ENCODE measurements at regions not wholly inside any gene's neighbourhood (a gene's known extent, or its start where the extent isn't known, plus 50 kb on each side); places are given as distances from the start of the nearest gene placed in this dataset.

DNA sequence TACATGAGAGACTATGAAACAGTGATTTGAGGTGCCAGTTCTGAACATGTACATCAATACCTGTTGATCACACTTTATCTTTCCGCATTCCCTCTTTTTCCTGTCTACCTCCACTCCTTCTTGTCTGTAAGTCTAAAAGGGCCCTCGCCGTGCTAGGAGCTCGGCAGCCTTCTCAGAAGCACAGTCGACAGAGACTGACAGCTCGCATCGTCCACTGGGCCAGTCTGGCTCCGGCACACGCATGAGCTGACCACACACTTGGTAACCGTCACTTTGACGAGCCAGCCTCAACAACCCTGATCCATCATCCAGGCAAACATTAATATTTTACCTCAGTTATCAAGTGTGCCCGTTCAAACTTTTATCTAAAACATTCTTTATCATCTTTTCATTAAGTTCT is 265.3 kb downstream of the TFAP2A start:
- Histone ChIP-seq H3K27me3 (ENCODE audit: insufficient read depth, low read length) (no peaks in the 10 kb centered on the region), H3K36me3 (ENCODE audit: insufficient read depth, low read length) (no peaks in the 10 kb centered on the region), H3K9me3 (ENCODE audit: insufficient read depth, low read depth, low read length) (no peaks in the 10 kb centered on the region), H3K27ac (ENCODE audit: low read depth, low read length) (no peak overlapping the region), H2AFZ (ENCODE audit: low read depth, low read length) (no peak overlapping the region), H3K79me2 (ENCODE audit: insufficient read depth, low read length) (no peaks in the 10 kb centered on the region), H3K4me3 (ENCODE audit: insufficient read depth, low read depth, low read length) (no peak overlapping the region), H3K4me1 (ENCODE audit: insufficient read depth, low read length) (no peaks in the 10 kb centered on the region), H4K20me1 (ENCODE audit: insufficient read depth, low read length) (no peaks in the 10 kb centered on the region), H3K4me2 (ENCODE audit: low read length) (no peak overlapping the region), H3K9ac (ENCODE audit: low read length) (no peak overlapping the region)
- FAIRE-seq (no peak), DNase-seq (ENCODE audit: low read depth) (no peak)
- TF ChIP-seq CTCF (IDR thresholded peaks at IDR 0.05; ENCODE audit: insufficient read depth, low read depth, low read length) (no peak), EZH2 (IDR thresholded peaks at IDR 0.05; ENCODE audit: insufficient read depth, low read length) (no peak)
- H3K36me3 Mint-ChIP-seq (ENCODE audit: low read depth, unreplicated experiment), result no peaks in the 10 kb centered on the region
- H3K4me3 Mint-ChIP-seq (ENCODE audit: unreplicated experiment), result no peak overlapping the region
- peaks cover 19% of the 10 kb centered on the region for H3K4me1 Mint-ChIP-seq (ENCODE audit: low read depth, unreplicated experiment)
- no peaks in the 10 kb centered on the region for H3K9me3 Mint-ChIP-seq (ENCODE audit: unreplicated experiment)
- H3K27me3 Mint-ChIP-seq (ENCODE audit: low read depth, unreplicated experiment), result no peaks in the 10 kb centered on the region
- H3K27ac Mint-ChIP-seq (ENCODE audit: unreplicated experiment), result no peak overlapping the region

GRCh38 chr6:10146715-10147451 is 268.0 kb downstream of the TFAP2A start:
- DNase-seq (ENCODE audit: low read depth), result peak; percentile 5
- Histone ChIP-seq H3K79me2 (ENCODE audit: insufficient read depth, low read length) (no peaks in the 10 kb centered on the region), H3K27ac (ENCODE audit: low read depth, low read length) (no peak overlapping the region), H3K4me3 (ENCODE audit: insufficient read depth, low read depth, low read length) (peak overlapping the region; percentile 41), H3K4me2 (ENCODE audit: low read length) (peak overlapping the region; percentile 71), H2AFZ (ENCODE audit: low read depth, low read length) (peak overlapping the region; percentile 13), H3K9me3 (ENCODE audit: insufficient read depth, low read depth, low read length) (no peaks in the 10 kb centered on the region), H3K36me3 (ENCODE audit: insufficient read depth, low read length) (no peaks in the 10 kb centered on the region), H3K4me1 (ENCODE audit: insufficient read depth, low read length) (no peaks in the 10 kb centered on the region), H4K20me1 (ENCODE audit: insufficient read depth, low read length) (no peaks in the 10 kb centered on the region), H3K9ac (ENCODE audit: low read length) (peak overlapping the region; percentile 36), H3K27me3 (ENCODE audit: insufficient read depth, low read length) (no peaks in the 10 kb centered on the region)
- Mint-ChIP-seq H3K4me1 (ENCODE audit: low read depth, unreplicated experiment) (peaks cover 14% of the 10 kb centered on the region), H3K9me3 (ENCODE audit: unreplicated experiment) (no peaks in the 10 kb centered on the region), H3K27ac (ENCODE audit: unreplicated experiment) (peak overlapping the region; percentile 72), H3K36me3 (ENCODE audit: low read depth, unreplicated experiment) (no peaks in the 10 kb centered on the region), H3K27me3 (ENCODE audit: low read depth, unreplicated experiment) (no peaks in the 10 kb centered on the region), H3K4me3 (ENCODE audit: unreplicated experiment) (peak overlapping the region; percentile 60)
- peak; percentile 20 for FAIRE-seq
- TF ChIP-seq CTCF (IDR thresholded peaks at IDR 0.05; ENCODE audit: insufficient read depth, low read depth, low read length) (no peak), EZH2 (IDR thresholded peaks at IDR 0.05; ENCODE audit: insufficient read depth, low read length) (no peak)

GRCh38 chr6:10144772-10145171 is 270.1 kb downstream of the TFAP2A start:
- H3K9ac ChIP-seq (ENCODE audit: low read length), result no peak overlapping the region
- TF ChIP-seq CTCF (IDR thresholded peaks at IDR 0.05; ENCODE audit: insufficient read depth, low read depth, low read length) (no peak), EZH2 (IDR thresholded peaks at IDR 0.05; ENCODE audit: insufficient read depth, low read length) (no peak)
- no peaks in the 10 kb centered on the region for H3K36me3 ChIP-seq (ENCODE audit: insufficient read depth, low read length)
- no peak overlapping the region for H3K27ac ChIP-seq (ENCODE audit: low read depth, low read length)
- peaks cover 2% of the 10 kb centered on the region for H3K4me1 Mint-ChIP-seq (ENCODE audit: low read depth, unreplicated experiment)
- no peak overlapping the region for H2AFZ ChIP-seq (ENCODE audit: low read depth, low read length)
- peak overlapping the region; percentile 51 for H3K27ac Mint-ChIP-seq (ENCODE audit: unreplicated experiment)
- H3K4me3 Mint-ChIP-seq (ENCODE audit: unreplicated experiment), result no peak overlapping the region
- DNase-seq (ENCODE audit: low read depth) (no peak), FAIRE-seq (no peak)
- H3K4me3 ChIP-seq (ENCODE audit: insufficient read depth, low read depth, low read length), result no peak overlapping the region
- H4K20me1 ChIP-seq (ENCODE audit: insufficient read depth, low read length), result no peaks in the 10 kb centered on the region
- no peaks in the 10 kb centered on the region for H3K4me1 ChIP-seq (ENCODE audit: insufficient read depth, low read length)
- no peaks in the 10 kb centered on the region for H3K27me3 Mint-ChIP-seq (ENCODE audit: low read depth, unreplicated experiment)
- no peaks in the 10 kb centered on the region for H3K9me3 ChIP-seq (ENCODE audit: insufficient read depth, low read depth, low read length)
- no peaks in the 10 kb centered on the region for H3K9me3 Mint-ChIP-seq (ENCODE audit: unreplicated experiment)
- no peaks in the 10 kb centered on the region for H3K79me2 ChIP-seq (ENCODE audit: insufficient read depth, low read length)
- H3K36me3 Mint-ChIP-seq (ENCODE audit: low read depth, unreplicated experiment), result no peaks in the 10 kb centered on the region
- H3K27me3 ChIP-seq (ENCODE audit: insufficient read depth, low read length), result no peaks in the 10 kb centered on the region
- H3K4me2 ChIP-seq (ENCODE audit: low read length), result no peak overlapping the region
